ENCODE measurements at regions not wholly inside any gene's neighbourhood (a gene's known extent, or its start where the extent isn't known, plus 50 kb on each side); places are given as distances from the start of the nearest gene placed in this dataset.

DNA sequence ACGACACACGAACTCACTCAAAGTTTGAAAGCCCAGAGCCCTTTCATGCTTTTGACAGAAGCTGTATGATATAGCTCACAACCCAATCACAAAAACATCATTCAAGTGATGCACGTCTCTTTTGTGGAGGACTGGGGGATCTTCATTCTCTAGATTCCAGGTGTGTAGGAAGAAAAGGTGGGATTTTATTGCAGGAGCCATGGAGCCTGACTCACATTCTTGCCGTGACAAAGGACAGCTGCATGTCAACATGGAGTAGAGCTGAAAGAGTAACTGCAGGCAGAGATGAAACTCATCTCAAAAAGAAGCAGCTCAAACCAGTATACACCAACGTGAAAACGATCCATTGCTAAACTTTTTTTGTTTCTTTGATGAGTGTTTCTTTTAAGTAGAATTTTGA, 50.9 kb upstream of the PDE1A start:
- no peaks in the 10 kb centered on the region for H3K36me3 Mint-ChIP-seq (ENCODE audit: unreplicated experiment)
- no peaks in the 10 kb centered on the region for H3K9me3 Mint-ChIP-seq (ENCODE audit: unreplicated experiment)
- DNase-seq, result no peak
- no peak overlapping the region for H3K4me3 Mint-ChIP-seq (ENCODE audit: unreplicated experiment)
- TF ChIP-seq, protein P1, sequence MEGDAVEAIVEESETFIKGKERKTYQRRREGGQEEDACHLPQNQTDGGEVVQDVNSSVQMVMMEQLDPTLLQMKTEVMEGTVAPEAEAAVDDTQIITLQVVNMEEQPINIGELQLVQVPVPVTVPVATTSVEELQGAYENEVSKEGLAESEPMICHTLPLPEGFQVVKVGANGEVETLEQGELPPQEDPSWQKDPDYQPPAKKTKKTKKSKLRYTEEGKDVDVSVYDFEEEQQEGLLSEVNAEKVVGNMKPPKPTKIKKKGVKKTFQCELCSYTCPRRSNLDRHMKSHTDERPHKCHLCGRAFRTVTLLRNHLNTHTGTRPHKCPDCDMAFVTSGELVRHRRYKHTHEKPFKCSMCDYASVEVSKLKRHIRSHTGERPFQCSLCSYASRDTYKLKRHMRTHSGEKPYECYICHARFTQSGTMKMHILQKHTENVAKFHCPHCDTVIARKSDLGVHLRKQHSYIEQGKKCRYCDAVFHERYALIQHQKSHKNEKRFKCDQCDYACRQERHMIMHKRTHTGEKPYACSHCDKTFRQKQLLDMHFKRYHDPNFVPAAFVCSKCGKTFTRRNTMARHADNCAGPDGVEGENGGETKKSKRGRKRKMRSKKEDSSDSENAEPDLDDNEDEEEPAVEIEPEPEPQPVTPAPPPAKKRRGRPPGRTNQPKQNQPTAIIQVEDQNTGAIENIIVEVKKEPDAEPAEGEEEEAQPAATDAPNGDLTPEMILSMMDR (IDR thresholded peaks at IDR 0.05; ENCODE audit: partially characterized antibody, unreplicated experiment), result no peak
- H3K27ac Mint-ChIP-seq (ENCODE audit: unreplicated experiment), result no peak overlapping the region
- H3K27me3 Mint-ChIP-seq (ENCODE audit: unreplicated experiment), result no peaks in the 10 kb centered on the region
- H3K4me1 Mint-ChIP-seq (ENCODE audit: low read depth, unreplicated experiment), result no peaks in the 10 kb centered on the region

DNA sequence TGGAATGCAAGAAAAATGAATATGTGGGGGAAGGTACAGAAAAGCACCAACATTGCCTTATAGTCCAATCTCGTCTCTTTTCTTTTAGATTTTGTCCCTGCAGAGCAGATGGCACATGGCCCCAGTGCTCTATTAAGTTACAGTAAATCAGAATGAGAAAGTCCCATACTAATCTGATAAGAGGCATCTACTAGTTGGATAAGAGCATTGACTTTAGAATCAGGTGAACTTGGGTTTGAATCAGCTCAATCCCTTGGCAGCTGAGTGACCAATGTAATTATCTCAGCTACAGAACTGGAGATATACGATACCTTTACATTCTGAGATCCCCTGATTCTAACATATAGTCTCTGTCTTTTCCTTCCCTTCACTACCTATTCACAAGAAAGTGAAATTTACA, 54.8 kb upstream of the PDE1A start:
- H3K36me3 Mint-ChIP-seq (ENCODE audit: unreplicated experiment), result no peaks in the 10 kb centered on the region
- DNase-seq, result no peak

DNA sequence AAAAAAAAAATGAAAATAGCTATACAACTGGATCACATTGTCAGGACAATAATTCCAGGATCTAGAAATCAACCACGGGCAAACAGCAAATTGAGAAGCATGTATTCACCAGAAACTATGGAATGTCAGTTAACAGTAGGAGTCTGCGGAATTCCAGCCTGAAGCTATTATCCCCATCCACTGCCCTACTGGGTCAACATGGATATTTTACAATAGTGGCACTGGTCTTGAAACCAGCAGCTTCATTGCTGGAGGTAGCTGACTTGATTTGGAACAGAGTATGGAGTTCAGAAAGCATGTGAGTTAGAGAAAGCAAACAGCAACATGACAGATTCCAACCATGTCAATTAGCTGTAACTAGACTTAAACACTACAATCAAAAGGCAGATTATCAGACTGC, 55.7 kb upstream of the PDE1A start:
- no peaks in the 10 kb centered on the region for H3K9me3 Mint-ChIP-seq (ENCODE audit: unreplicated experiment)
- DNase-seq, result no peak
- no peaks in the 10 kb centered on the region for H3K27me3 Mint-ChIP-seq (ENCODE audit: unreplicated experiment)
- no peak overlapping the region for H3K4me3 Mint-ChIP-seq (ENCODE audit: unreplicated experiment)
- H3K36me3 Mint-ChIP-seq (ENCODE audit: unreplicated experiment), result no peaks in the 10 kb centered on the region
- H3K27ac Mint-ChIP-seq (ENCODE audit: unreplicated experiment), result no peak overlapping the region
- no peaks in the 10 kb centered on the region for H3K4me1 Mint-ChIP-seq (ENCODE audit: low read depth, unreplicated experiment)
- TF ChIP-seq, protein P1 (IDR thresholded peaks at IDR 0.05; ENCODE audit: partially characterized antibody, unreplicated experiment), result no peak

More for the DNA sequence above, 54.8 kb upstream of the PDE1A start:
- TF ChIP-seq, protein P1 (IDR thresholded peaks at IDR 0.05; ENCODE audit: partially characterized antibody, unreplicated experiment), result no peak
- H3K4me3 Mint-ChIP-seq (ENCODE audit: unreplicated experiment), result no peak overlapping the region
- no peak overlapping the region for H3K27ac Mint-ChIP-seq (ENCODE audit: unreplicated experiment)
- H3K4me1 Mint-ChIP-seq (ENCODE audit: low read depth, unreplicated experiment), result no peaks in the 10 kb centered on the region
- H3K9me3 Mint-ChIP-seq (ENCODE audit: unreplicated experiment), result no peaks in the 10 kb centered on the region
- no peaks in the 10 kb centered on the region for H3K27me3 Mint-ChIP-seq (ENCODE audit: unreplicated experiment)

DNA sequence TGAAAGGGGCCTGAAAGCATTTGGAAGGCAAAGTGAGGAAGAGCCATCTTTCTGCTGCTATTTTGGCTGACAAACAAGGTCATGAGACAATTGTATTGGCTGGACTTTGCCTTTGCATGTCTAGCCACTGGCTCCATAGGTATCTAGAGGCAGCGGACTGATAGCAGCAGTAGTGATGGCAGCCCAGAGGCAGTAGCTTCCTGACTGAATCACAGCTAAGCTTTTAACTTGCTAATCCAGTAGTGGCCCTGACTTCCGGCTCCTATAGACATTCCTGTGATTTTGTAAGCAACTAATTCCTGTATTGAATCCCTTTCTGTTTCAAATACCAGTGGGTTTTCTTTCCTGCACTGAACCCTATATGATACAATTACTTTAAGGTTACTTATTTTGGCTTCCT, 69.8 kb upstream of the PDE1A start:
- Mint-ChIP-seq H3K4me3 (ENCODE audit: unreplicated experiment) (no peak overlapping the region), H3K27ac (ENCODE audit: unreplicated experiment) (no peak overlapping the region), H3K27me3 (ENCODE audit: unreplicated experiment) (no peaks in the 10 kb centered on the region), H3K36me3 (ENCODE audit: unreplicated experiment) (no peaks in the 10 kb centered on the region), H3K9me3 (ENCODE audit: unreplicated experiment) (no peaks in the 10 kb centered on the region), H3K4me1 (ENCODE audit: low read depth, unreplicated experiment) (peaks cover 5% of the 10 kb centered on the region)
- DNase-seq, result no peak
- TF ChIP-seq, protein P1 (IDR thresholded peaks at IDR 0.05; ENCODE audit: partially characterized antibody, unreplicated experiment), result no peak

DNA sequence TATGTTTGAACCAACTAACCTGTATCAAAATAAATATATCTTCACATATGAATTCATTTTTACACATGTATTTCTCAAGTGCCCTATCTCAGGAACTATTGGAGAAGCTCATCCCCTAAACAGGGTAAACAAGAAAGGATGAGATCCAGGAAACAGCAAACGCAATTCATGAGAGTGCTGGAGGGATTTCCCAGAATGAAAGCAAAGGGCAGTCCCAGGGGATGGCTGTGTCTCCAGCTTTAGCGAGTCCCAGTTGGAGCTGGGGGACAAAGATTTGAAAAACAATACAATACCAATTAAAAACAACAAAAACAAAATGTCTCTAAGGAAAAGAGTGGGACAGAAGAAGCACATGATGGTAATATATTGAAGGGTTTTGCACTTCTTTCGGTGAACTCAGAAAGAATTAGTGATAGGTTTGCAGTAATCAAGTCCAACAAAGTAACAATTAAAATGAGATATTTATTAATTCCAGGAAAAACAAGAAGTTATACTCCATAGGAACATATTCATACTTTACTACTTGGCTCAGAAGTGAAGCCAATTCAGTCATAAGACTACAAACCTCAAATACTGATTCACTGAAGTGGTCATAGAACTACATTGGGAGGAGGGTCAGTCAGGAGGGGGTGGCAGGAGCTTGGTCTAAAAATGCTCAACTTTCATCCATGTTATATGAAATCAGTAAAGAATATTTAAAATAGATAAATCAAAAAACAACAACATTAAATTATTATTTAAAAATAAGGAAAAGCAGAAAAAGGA, 73.1 kb upstream of the PDE1A start:
- H3K36me3 Mint-ChIP-seq (ENCODE audit: unreplicated experiment), result no peaks in the 10 kb centered on the region
- no peaks in the 10 kb centered on the region for H3K27me3 Mint-ChIP-seq (ENCODE audit: unreplicated experiment)
- peak; percentile 49 for DNase-seq
- H3K27ac Mint-ChIP-seq (ENCODE audit: unreplicated experiment), result no peak overlapping the region
- TF ChIP-seq, protein P1 (IDR thresholded peaks at IDR 0.05; ENCODE audit: partially characterized antibody, unreplicated experiment), result no peak
- peaks cover 5% of the 10 kb centered on the region for H3K4me1 Mint-ChIP-seq (ENCODE audit: low read depth, unreplicated experiment)
- H3K4me3 Mint-ChIP-seq (ENCODE audit: unreplicated experiment), result no peak overlapping the region
- H3K9me3 Mint-ChIP-seq (ENCODE audit: unreplicated experiment), result no peaks in the 10 kb centered on the region
